Embryonic facial prominence (tissue), 1 donor: ENCODE measurements at regions not wholly inside any gene's neighbourhood (a gene's known extent, or its start where the extent isn't known, plus 50 kb on each side); places are given as distances from the start of the nearest gene placed in this dataset.
"Not testable (repeated sequence)": the region's sequence is repeated elsewhere in the genome, so short reads cannot be mapped to it uniquely, and the experiment has no call there.

Experiments
- DNase-seq: peaks from one replicate; pipeline ENCODE4 v3.0.0-alpha.2; 2016; ENCODE audit errors: extremely low spot score

DNA sequence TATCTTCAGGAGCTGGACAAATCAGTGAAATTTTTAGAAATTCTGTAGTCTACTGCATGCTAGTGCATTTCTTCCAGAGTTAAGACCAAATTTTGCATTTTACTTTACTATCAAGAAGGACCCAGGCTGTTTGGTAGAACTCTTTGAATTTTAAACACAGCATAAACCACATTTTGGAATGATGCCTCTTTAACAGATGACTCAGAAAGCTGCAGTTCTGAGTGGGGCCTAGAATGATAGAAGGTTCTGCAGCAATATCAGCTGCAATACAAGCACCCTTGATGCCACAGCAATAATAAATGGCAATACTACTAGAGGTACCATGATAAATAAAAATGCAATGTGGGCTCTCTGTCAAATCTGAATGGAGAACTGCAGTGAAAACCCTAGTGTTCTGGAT, 198.7 kb downstream of the TMA16 start:
- DNase-seq = no peak

DNA sequence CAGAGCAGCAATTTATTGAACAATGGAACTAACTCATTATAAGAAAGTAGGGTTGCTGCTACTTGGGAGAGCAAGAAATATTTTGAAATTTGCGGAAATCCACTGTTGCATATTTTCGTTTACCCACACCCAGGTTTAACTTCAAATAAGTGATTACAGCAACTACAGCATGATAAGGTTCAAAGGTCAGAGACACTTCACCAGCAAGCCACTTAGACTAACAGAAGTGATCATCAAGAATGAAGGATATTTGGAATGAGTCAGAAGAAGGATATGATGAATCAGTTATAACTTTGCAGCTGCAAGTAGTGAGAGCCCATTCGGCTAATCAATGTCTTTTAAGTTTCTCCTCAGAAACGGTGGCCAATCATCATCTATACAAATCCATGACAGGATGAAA, 199.3 kb downstream of the TMA16 start:
- no peak for DNase-seq

DNA sequence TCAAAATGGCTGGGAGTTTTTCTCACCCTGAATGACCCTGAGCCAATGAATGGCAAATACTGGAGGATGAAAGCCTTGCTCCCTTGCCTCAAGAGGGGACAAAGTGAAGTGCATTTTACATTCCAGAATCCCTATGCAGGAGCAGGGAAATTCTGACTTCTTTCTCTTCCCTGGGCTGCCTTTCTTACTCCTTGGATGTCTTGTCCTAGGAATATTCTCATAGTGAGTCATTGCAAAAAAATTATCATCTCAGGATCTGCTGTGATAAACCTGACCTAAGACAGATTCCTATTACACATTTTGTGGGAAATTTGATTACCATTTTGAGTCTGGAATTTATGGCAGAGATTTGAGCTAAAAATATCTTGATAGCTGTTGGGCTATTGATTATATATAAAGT, 199.9 kb downstream of the TMA16 start:
- DNase-seq = no peak

DNA sequence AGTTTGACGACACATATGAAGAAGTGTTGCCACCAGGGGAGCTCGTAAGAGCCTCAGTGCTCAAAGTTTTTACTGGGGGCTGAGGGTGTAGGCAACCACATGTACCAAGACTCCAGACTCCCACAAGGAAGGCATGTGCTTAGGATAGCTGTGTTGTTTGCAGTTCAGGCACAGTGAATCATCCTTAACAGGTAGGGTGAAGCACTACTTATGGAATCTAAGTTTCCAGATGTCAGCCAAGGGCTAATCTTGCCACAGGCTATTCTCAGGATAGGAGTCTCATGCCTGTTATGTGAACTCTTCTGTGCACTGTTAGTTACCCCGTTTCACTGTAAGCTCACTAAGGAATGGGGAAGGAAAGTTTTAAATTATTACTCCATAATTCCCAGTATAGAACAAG, 202.6 kb downstream of the TMA16 start:
- no peak for DNase-seq

DNA sequence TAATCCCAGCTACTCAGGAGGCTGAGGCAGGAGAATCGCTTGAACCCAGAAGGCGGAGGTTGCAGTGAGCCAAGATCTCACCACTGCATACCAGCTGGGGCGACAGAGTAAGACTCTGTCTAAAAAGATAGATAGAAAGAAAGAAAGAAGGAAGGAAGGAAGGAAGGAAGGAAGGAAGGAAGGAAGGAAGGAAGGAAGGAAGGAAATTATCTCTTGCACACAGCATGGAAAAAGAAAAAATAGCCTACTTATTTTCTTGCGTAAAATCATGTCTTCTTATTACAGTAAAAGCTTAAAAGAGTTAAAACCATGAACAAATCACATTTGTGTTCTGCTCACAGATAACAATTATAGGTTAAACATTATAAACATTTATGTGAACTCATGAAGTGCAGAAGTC, 205.9 kb downstream of the TMA16 start:
- not testable (repeated sequence) for DNase-seq

DNA sequence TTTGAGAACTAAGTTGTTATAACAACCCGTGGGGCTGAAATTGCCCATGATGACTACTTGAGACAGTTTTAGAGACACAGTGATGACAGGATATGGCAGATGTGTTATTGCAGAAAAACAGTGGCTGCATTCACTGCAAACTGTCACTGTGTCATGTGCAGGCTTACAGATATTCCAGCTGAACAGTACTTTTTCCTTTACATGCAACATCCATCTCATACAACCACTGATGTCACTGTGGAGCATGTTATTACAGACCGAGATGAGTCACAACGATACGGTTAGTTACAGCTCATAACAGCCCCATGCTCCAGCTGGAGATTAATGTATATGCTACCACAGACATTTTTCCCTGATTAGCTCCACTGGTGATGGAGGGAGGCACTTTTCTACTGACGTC, 207.4 kb downstream of the TMA16 start:
- no peak for DNase-seq

DNA sequence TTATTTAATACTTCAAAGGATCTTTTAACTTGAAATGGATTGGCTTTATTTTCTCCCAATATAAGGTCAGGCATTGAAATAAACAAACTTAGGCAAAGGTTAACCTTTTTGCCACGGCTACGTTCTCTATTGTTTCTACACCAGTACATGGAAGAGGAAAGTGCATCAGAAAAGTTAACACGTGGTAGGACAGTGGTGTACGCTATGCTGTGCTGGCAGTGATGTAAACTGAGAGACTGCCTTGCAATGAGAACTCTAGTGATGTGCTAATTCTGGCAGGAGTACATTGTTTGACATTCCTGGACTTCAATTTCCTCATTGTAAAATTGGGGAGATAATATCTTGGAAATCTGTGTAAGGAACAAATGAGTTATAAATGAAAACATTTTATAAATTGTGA, 208.2 kb downstream of the TMA16 start:
- no peak for DNase-seq

DNA sequence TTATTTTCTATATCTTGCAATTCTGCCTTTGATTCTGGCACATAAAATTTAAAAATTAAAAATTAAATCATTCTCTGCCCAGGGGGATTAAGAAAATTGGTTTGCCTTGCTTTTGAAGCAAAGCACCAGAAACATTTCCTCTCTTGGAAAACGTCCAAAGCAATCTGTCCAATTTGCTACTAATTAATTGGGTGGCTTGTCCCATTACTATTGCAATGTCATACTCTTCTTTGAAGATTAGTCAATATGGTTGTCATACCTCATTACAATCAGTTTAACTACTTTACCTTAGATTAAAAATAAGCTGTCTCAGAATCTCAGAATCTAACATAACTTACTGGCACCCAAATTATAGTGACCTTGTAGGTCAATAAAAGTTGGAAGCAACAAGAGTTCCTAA, 208.8 kb downstream of the TMA16 start:
- DNase-seq = no peak

DNA sequence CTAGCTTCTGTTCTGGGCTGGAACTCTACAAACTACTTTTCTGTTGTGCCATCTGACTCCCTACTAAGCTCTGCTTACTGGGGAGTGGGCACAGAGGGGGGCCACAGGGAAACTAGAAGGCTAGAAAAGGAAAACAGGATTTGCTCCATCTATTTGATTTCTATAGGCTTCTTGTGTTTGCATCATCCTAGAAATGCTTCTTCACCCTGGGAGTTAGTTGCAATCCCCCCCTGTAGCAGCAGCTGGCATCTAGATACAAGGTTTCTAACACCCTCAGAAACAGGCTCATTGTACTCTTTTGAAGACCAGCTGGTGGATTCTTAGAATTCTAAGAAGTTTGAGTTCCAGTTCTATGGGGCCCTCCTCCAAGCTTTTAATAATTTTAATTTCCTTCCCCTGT, 213.4 kb downstream of the TMA16 start:
- DNase-seq = no peak

DNA sequence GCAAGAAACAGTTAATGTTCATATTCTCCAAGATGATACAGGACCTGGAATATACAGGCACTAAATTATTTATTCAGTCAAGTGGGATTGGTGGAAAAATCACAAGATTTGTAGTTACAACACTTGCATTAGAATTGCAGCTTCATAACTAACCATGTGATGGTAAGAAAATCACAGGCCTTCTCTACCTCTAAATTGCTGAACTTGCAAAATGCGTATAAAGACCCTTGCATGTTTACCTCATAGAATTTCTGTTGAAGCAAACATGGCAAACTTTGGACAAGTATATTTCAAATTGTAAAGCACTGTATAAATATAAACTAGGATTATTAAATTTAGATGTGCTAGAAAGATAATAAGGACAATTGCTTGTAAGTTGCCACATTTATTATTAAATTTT, 215.1 kb downstream of the TMA16 start:
- no peak for DNase-seq

DNA sequence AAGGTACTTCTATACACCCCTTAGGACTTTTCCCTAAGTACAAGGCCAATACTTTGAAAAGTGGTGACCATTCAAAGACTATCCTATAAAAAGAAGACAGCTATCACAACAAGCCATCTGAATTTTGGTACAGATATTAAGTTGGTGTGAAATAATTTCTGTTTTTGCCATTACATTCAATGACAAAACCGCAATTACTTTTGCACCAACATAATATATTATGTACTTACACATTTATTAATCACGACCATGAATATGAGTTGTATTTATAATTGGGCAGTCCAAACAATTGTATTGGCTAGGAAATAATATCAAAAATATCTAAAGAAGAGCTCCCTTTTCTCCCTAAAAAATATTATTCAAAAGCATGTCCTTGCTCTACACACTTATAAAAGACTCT, 215.7 kb downstream of the TMA16 start:
- DNase-seq = no peak

DNA sequence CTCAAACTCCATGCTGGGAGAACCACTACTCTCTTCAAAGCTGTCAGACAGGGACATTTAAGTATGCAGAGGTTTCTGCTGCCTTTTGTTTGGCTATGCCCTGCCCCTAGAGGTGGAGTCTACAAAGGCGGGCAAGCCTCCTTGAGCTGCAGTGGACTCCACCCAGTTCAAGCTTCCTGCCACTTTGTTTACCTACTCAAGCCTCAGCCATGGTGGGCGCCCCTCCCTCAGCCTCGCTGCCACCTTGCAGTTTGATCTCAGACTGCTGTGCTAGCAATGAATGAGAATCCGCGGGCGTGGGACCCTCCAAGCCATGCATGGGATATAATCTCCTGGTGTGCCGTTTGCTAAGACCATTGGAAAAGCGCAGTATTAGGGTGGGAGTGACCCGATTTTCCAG, 230.0 kb downstream of the TMA16 start:
- DNase-seq = not testable (repeated sequence)

DNA sequence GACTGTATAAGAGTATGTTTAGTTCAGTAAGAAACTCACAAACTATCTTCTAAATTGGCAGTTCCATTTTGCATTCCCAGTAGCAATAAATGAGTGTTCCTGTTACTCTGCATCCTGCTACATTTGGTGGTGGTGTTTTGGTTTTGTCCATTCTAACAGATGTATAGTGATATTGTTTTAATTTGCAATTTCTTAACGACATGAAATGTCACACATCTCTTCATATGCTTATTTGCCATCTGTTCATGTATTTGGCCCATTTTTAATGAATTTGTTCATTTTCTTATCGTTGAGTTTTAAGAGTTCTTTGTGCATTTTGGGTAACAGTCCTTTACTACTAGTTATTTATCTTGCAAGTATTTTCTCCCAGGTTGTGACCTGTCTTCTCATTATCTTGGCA, 232.2 kb downstream of the TMA16 start:
- no peak for DNase-seq

DNA sequence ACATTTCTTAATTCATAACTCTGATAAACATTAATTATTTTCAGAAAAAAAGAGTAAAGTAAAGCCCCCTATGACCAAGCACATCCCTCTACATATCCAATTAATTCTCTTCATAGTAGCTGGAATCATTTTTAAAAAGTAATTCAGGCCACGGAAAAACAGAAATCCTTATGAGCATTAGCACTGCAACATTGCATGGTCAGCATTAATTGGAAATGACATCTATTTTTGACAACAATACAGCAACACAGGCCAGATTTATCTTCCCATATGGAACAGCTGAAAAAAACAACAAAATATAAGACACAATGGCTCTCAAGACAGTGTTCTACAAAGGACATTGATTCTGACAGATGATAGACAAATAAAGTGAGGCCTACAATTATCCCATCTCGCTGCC, 236.6 kb downstream of the TMA16 start:
- no peak for DNase-seq

DNA sequence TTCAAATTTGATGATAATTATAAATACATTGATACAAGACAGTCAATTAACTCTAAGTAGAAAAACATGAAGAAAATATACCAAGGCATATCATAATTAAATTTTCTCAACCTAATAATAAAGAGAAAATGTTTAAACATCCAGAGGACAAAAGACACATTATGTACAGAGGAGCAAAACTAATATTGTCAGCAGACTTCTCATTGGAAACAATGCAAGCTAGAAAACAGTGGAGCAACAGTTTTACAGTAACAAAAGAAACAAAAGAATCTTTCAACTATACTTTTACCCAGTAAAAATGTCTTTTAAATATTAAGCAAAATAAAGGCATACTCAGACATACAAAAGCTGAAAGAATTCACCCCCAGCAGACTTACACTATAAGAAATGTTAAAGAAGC, 238.0 kb downstream of the TMA16 start:
- no peak for DNase-seq

DNA sequence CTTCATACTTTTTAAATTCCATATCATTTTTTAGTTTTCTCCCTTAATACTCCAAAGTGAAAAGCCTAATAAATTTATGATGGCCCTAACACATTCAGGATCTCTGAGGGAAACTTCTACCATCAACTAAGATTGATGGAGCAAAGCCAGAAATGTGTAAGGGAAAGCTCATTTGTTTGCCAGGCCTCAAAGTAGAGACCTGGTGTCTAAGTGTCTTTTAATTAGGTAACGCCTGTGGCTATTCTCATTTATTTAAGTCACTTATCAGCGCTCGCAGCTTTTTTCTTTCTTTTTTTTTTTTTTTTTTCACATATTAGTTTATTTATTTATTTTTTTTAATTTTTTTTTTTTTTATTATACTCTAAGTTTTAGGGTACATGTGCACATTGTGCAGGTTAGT, 242.4 kb downstream of the TMA16 start:
- DNase-seq = no peak

DNA sequence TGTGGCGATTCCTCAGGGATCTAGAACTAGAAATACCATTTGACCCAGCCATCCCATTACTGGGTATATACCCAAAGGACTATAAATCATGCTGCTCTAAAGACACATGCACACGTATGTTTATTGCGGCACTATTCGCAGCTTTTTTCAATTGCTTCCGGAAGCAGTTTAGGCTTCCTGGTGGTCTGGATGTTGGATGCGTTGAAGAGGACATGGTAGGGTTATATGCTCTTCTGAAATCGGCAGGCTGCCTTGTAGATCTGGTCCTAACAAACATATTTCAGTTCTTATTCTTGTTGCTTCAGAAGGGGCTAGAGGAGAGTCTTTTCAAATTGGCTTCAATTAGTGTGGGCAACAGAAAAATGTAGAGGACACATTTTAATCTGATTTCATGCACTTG, 243.4 kb downstream of the TMA16 start:
- DNase-seq = not testable (repeated sequence)

DNA sequence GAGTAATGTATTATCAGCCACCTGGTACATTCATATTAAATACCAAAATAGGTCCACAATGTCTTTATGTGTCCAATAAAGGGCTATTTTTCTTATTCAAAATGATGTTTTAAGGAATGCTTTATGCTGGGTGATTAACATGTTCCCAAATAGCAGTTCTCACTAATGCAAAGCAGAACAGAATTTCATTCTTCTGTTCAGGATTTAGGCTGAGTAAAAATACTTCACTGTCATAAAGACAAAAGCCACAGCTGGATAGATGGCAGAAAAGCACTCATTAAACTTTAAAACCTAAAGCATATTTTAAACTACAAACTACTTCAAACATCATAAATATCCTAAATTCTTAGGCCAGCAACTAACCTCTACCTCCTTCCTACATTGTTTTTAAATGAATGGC, 244.0 kb downstream of the TMA16 start:
- no peak for DNase-seq

DNA sequence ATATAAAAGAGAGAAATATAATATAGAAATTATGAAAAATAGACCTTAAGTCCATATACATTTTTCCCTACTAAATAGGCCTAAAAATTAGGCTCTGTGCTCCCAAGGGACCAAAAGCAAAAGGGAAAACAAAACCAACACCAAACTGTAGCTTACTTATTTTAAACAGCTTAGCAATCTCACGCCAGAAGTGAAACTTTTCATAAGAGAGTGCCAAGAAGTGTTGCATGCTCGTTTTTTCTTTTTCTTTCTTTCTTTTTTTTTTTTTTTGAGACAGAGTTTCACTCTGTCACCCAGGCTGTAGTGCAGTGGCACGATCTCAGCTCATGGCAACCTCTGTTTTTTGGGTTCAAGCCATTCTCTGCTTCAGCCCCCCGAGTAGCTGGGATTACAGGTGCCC, 250.4 kb downstream of the TMA16 start:
- DNase-seq = no peak

DNA sequence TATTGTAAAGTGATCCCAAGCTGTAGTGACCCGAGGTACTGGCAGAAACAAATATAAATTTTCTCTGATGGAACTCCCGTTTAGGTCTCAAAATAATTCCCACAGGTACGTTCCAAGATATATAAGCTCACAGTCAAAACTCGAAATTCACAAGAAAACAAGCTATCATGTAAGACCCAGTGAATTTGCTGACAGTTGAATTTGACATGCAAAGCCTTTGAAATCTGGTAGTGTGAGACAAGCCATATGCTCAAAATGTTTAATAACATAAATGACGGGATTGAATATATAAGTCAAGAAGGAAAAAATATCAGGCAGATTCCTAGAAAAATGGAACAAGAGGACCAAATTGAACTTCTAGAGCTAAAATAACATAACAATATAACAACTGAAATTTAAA, 252.8 kb downstream of the TMA16 start:
- DNase-seq = no peak

DNA sequence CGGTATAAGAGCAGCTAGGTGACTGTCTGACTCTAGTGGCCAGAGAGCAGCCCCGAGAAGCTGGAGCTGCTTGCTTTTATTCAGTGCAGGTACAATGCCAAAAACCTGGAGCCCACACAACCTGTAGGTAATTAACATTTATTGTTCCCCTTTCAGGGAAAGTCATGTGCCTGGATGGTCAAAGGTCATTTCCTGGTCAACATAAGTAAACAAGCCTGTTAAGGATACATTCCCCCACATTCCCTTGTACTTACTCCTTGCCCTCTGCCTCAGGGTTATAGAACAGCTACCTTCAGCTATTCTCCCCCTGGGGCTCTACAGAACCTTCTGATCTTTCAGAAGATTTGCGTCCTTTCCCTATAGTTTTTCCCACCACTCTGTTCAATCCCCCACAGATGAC, 253.4 kb downstream of the TMA16 start:
- no peak for DNase-seq

DNA sequence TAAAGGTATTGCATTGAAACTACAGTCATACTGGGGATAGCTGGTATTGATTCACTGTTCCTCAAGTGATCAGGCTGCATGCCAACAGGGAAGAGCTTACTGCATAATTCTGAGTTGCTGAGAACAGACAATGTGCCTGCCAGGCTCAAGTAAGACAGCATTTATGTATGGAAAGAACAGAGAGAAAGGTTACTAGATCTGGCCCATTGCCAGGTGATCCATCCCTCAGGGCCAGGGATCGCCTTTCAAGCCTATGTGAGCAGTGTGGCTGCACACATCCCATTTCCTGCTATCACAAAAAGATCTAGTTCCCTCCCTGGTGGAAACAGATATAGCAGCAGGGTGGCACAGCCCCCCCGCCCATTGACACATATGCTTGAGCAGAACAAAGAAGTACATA, 254.0 kb downstream of the TMA16 start:
- no peak for DNase-seq

DNA sequence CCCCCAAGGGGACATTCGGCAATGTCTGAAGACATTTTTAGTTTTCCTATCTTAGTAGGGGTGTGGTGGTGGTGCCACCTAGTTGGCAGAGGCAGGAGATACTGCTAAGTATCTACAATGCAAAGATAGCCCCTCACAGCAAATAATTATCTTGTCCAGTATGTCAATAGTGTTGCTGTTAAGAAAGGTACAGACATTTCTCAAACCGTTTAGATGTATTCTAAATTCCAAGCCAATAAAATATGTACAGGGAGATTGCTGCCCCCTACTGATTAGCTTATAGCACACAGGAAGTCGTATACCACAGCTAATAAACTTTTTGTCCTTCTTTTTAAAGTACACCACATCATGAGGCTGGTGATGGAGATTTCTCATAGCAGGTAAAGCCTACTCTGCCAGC, 260.5 kb downstream of the TMA16 start:
- no peak for DNase-seq

DNA sequence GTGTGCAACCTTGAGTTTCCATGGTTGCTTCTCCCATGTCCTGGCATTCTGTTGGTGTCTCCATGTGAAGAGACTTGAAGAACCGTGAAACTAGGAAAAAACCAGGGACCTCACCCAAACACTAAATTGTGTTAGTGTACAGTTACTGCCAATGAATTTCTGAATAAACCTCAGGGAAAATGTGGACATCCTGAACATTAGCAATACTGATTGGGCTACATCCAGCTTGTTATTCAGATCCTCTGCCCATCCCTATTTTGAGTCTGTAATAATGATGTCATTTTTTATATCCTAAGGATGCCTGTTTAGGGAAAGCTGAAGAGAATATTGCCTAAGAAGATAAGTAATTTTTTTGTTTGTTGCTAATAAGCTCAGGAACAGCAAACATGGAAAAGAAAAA, 262.7 kb downstream of the TMA16 start:
- no peak for DNase-seq

DNA sequence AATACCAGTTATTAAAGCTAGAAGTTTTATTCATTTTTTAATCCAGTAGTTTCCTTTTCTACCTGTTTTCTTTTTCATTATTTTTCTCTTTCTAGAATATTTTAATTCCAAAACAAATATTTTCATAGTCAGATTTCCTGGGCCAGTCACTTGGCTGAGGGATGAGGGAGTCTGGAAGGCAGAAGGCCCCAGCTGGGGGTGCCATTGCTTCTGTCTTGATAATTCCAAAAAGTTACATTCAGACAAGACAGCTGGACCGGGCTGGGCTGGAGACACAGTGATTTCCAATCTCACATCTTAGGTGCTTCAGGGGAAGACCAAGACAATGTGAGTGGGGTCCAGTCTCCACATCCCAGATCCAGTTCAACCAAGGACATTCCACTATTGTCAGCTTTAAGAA, 263.5 kb downstream of the TMA16 start:
- no peak for DNase-seq
